ENCODE measurements at regions not wholly inside any gene's neighbourhood (a gene's known extent, or its start where the extent isn't known, plus 50 kb on each side); places are given as distances from the start of the nearest gene placed in this dataset.

DNA sequence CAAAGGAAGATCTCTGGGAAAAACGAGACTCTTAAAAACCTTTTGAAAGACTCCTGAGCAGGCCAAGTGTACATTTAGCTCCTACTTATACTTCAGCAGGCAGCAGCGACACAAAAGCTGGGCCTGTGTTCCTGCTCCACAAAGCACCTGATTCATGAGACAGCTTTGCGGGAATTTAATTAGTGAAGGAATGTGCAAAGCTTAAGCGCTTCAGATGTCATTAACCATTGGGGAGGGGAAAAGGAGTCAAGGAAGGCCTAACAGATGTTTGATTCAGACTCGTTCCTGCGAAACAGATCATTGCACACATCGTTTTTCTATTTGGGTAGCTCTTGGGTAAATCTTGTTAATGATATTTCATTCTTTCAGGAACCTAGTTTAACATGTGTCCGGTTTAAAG is 125.9 kb downstream of the MAIP1 start:
- ChIA-PET CTCF (interaction anchor here (0.7 kb wide), 1 partner anchor 17 kb away, joined by 3 read pairs; no protein-coding TSS in a partner anchor), POLR2A (no interaction called here)
- TF ChIP-seq, protein P1, sequence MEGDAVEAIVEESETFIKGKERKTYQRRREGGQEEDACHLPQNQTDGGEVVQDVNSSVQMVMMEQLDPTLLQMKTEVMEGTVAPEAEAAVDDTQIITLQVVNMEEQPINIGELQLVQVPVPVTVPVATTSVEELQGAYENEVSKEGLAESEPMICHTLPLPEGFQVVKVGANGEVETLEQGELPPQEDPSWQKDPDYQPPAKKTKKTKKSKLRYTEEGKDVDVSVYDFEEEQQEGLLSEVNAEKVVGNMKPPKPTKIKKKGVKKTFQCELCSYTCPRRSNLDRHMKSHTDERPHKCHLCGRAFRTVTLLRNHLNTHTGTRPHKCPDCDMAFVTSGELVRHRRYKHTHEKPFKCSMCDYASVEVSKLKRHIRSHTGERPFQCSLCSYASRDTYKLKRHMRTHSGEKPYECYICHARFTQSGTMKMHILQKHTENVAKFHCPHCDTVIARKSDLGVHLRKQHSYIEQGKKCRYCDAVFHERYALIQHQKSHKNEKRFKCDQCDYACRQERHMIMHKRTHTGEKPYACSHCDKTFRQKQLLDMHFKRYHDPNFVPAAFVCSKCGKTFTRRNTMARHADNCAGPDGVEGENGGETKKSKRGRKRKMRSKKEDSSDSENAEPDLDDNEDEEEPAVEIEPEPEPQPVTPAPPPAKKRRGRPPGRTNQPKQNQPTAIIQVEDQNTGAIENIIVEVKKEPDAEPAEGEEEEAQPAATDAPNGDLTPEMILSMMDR (IDR thresholded peaks at IDR 0.05; ENCODE audit: control extremely low read depth, extremely low read depth, low read depth, missing control alignments): no peak
- no peak for DNase-seq (ENCODE audit: extremely low spot score)

DNA sequence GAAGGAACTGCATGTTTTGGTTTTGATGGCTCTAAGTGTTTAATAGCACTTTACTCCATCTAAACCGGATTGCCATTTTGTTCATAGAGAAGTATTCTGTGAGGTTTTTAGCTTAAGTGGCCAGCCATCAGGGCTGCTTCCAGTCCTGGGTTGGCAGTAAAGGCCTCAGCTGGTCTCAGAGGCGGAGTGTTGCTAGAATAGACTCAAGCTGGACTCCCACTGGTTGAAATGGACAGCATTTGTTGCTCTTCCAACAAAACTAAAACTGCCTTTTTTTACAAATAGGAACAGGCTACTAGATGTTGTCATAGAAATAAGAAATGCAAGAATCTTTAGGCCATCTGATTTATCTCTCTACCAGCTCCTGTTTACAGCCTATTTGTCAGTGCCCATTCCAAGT is 126.4 kb downstream of the MAIP1 start:
- no peak for DNase-seq (ENCODE audit: extremely low spot score)
- ChIA-PET POLR2A (no interaction called here), CTCF (no interaction called here)
- TF ChIP-seq, protein P1 (IDR thresholded peaks at IDR 0.05; ENCODE audit: control extremely low read depth, extremely low read depth, low read depth, missing control alignments): no peak

DNA sequence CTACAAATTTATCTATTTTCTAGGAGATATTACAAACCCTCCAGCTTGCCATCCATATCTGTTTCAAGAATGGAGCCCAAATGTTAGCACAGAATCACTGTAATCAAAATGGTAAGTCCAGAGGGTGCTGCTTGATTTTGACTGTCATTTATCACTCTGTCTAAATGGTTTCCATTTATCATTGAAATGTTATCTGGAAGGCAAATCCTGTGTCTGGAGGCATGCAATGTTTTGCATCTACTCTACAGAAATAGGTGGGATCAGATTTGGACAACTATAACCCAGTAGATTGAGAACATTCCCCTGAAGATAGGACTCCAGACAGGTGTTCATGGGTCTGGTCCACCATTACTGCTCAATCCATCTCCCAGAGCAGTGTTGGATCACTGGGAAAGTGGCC is 128.7 kb downstream of the MAIP1 start:
- TF ChIP-seq, protein P1 (IDR thresholded peaks at IDR 0.05; ENCODE audit: control extremely low read depth, extremely low read depth, low read depth, missing control alignments): no peak
- CTCF ChIA-PET: interaction anchor here (1.3 kb wide), 1 partner anchor 12 kb away, joined by 3 read pairs; no protein-coding TSS in a partner anchor
- POLR2A ChIA-PET: no interaction called here

DNA sequence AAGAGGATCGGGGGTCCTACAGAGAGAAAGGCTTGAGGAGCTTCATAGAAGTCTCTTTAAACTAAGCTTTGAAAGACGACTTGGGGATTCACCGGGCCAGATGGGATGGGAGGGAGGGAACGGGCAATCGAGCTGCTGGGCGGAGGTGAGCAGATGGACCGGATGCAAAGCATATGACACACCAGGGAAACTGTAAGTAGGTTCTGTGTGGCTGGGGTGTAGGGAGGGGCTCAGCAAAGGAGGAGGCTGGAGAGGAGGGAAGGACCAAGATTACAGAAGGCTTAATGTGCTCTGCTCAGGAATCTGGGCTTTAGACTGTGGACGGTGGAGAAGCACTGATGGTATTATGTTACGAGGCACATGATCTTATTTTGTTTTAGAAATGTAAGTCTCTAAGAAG is 131.5 kb downstream of the MAIP1 start:
- TF ChIP-seq, protein P1 (IDR thresholded peaks at IDR 0.05; ENCODE audit: control extremely low read depth, extremely low read depth, low read depth, missing control alignments): no peak
- POLR2A ChIA-PET: no interaction called here
- no peak for DNase-seq (ENCODE audit: extremely low spot score)
- CTCF ChIA-PET: no interaction called here

More for the DNA sequence above, 128.7 kb downstream of the MAIP1 start:
- no peak for DNase-seq (ENCODE audit: extremely low spot score)

DNA sequence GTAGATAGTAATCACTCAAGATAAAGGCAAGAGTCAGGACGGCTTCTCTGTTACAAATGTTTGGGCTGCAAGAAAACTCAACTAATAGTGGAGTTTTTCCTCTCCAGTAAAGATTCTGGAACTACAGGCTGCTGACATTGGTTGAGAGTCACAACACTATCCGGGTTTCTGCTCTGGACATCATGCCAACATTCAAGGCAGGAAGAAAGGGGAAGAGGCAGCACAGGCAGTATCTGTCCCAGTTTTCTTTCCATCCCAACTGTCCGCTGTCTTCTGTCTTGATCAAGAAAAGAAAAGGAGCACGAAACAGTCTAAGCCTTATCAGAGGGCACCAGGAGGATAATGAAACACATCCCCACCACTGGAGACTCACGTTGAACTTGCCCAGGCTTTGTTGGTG is 132.1 kb downstream of the MAIP1 start:
- TF ChIP-seq, protein P1 (IDR thresholded peaks at IDR 0.05; ENCODE audit: control extremely low read depth, extremely low read depth, low read depth, missing control alignments): no peak
- CTCF ChIA-PET: no interaction called here
- no peak for DNase-seq (ENCODE audit: extremely low spot score)
- POLR2A ChIA-PET: no interaction called here

DNA sequence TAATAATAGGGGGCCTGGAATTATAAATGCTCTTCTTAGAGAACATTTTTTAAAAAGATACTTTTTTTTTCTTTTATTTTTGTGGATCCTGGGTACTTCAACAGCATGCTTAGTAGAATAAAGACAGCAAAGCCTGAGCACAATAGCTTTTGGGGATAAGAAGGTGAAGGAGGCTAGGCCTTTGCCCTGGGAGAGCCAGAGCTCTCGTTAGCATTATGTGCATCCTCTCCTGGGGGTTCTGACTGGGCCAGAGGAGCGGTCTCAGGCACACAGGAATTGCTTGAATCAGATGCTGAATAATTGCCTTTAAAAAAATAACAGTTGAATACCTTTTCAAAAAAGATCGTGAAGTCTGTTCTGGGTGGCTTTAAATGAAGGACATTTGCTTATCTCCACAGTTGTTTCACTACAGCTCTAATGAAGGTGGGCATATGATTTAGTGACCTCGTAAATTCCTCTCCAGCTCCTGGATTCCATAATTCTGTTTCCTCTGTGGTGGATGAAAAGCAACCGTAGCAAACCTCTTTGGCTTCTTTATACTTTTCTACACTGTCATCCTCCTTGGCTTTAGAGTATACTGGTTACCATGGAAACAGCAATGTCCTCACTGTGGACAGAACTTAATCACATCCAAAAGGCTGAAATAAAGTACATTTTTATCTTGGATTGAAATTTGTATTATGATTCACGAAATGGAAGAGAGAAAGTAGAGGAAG is 133.8 kb downstream of the MAIP1 start:
- no peak for DNase-seq (ENCODE audit: extremely low spot score)
- POLR2A ChIA-PET: no interaction called here
- CTCF ChIA-PET: interaction anchor here (1.0 kb wide), 1 partner anchor 16 kb away, joined by 4 read pairs; no protein-coding TSS in a partner anchor

More for the DNA sequence above, 133.8 kb downstream of the MAIP1 start:
- TF ChIP-seq, protein P1 (IDR thresholded peaks at IDR 0.05; ENCODE audit: control extremely low read depth, extremely low read depth, low read depth, missing control alignments): no peak

Data from GM10248 (cell line).